ENCODE measurements at regions not wholly inside any gene's neighbourhood (a gene's known extent, or its start where the extent isn't known, plus 50 kb on each side); places are given as distances from the start of the nearest gene placed in this dataset.
A peak's percentile ranks its signal among the peaks of the same experiment; 100 is the strongest.

DNA sequence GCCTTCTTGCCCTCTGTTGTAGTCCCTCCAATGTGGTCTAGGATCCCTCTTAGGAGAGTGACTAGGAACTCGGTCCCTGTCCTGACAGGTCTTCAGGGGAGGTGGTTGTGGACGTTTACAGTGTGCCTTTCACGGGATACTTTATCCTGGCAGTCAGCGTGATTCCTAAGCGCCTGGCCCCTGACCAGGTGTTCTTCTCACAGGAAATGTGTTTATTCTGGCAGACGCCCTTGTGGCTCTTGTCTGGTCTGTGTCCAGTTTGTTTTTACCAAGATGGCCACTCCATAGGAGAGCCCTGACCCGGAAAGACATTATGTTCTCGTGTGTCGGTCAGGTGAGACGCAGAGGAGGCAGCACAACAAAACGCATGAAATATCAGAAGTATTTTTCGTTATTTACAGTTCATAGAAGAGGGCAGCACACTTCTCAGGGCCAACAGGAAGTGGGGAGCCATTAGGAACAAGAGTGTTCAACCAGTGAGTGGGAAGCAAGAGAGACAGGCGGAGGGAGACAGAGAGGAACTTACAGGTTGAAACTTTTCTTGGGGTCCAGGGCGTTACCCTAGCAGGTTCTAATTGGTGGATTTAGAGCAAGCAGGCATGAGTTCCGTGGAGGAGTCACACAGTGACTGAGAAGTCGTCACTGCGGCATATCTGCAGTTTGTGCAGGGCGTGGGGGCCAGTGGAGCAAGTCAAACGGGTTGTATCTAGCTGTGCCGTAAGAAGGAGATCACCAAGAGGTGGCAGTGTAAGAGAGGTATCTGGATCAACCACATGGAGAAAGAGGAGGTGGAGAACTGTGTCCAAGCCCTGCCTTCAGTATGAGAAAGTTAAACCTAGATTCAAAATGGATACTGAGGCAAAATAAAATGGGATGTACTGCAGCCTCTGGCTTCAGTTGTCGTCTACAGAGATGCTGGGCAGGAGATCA, 412.9 kb downstream of the ZSWIM6 start:
- no peak for DNase-seq

- DNase-seq, result no peak
These were observed 414.9 kb downstream of the ZSWIM6 start for GRCh38 chr5:61746831-61747575.

- DNase-seq, result no peak
These were observed 416.1 kb downstream of the ZSWIM6 start for GRCh38 chr5:61748121-61748520.

DNA sequence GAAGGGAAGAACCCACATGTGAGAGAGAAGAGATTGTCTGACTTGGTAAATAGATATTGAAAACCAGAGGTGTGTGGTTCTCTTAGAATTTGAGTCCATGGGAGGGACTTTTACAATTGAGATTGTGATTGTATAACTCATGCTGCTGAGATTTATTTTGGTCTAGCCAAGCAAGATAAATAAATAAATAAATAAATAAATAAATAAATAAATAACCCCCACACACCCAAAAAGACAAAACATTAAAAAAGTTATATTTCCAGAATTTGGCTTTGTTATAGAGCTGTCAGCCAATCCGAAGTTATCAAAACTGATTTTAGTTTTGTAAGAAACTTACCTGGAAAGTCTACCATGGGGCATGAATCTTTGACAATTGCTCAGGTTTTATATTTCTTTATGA, 416.6 kb downstream of the ZSWIM6 start:
- no peak for DNase-seq

GRCh38 chr5:61752588-61752987, 420.5 kb downstream of the ZSWIM6 start:
- no peak for DNase-seq

- DNase-seq, result no peak
These were observed 422.7 kb downstream of the ZSWIM6 start for GRCh38 chr5:61754792-61755191.

GRCh38 chr5:61755726-61756222, 423.7 kb downstream of the ZSWIM6 start:
- peak; percentile 27 for DNase-seq

- no peak for DNase-seq
These were observed 426.7 kb downstream of the ZSWIM6 start for GRCh38 chr5:61758711-61759110.

- DNase-seq, result no peak
These were observed 433.4 kb downstream of the ZSWIM6 start for GRCh38 chr5:61765471-61765870.

GRCh38 chr5:61766141-61766540, 434.1 kb downstream of the ZSWIM6 start:
- no peak for DNase-seq

- DNase-seq, result no peak
These were observed 435.4 kb downstream of the ZSWIM6 start for GRCh38 chr5:61767231-61768080.

- peak; percentile 4 for DNase-seq
These were observed 436.7 kb downstream of the ZSWIM6 start for GRCh38 chr5:61768692-61769281.

GRCh38 chr5:61771062-61771461, 439.0 kb downstream of the ZSWIM6 start:
- DNase-seq, result no peak

DNA sequence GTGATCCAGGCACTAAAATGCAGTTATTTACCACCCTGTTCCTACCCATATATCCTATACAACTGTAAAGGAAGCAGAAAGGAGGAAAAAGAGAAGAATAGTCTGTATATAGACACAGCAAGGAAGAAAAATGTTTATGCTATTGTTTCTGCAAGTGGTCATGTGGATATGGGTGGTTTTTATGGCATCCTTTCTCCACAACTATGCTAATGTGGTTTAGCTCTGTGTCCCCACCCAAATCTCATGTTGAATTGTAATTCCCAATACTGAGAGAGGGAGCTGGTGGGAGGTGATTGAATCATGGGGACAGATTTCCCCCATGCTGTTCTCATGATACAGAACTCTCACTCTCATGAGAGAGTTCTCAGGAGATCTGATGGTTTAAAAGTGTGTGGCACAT, 439.8 kb downstream of the ZSWIM6 start:
- DNase-seq, result no peak

DNA sequence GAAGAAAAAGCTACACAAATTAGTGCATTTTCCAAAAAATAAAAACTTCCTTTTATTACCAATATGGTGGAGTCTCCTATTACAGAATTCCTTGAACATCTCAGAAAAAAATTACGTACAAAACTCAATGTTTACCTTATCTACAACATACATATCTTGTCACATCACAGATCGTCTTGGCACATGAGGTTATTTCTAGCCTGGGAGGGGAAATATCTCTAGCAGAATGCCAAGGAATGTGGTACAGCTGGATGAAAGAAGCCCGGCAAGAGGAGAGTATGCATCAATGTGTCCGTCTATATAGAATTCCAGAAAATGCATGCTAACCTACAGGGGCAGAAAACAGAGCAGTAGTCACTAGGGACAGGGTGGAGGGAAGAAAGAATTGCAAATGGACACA, 443.8 kb downstream of the ZSWIM6 start:
- no peak for DNase-seq

GRCh38 chr5:61777292-61777691, 445.2 kb downstream of the ZSWIM6 start:
- no peak for DNase-seq

- DNase-seq, result no peak
These were observed 447.7 kb downstream of the ZSWIM6 start for GRCh38 chr5:61779743-61780142.

- DNase-seq, result no peak
These were observed 451.4 kb downstream of the ZSWIM6 start for GRCh38 chr5:61783481-61783880.

GRCh38 chr5:61784341-61784740, 452.3 kb downstream of the ZSWIM6 start:
- peak; percentile 61 for DNase-seq

DNA sequence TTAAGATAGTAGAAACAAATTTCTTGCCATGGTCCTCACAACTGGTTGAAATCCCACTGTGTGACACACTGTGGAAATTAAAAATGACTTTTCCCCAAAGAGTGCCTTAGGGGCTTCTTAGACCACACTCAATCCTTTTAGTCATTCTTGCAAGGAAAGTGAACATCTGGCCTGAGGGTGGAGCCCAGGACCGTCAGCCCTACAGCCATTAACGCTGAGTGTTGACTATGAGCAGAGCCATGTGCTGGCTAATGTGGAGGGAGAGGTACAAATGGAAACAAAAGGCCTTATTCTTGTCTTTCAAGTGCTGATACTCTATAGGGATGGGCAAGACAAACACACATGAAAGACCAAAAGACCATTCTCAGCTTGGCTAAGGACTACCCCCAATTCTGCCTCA, 456.5 kb downstream of the ZSWIM6 start:
- no peak for DNase-seq

DNA sequence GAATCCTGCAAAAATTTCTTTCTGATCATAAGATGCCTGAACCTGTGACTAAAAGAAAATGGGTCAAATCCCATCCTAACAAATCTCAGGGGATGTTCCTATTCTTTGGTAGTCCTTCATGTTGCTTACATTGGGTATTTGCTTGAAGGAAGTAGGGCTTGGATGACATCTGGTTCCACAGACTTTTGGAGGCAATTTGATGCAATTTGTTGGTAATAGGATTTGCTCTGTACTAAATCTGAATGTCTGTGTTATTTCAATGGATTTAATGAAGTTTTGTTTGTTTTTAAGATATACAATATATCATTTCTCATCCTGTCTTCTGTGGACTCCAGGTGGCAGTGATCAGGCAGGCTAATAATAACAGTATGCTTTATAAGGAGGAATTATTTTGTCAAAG, 457.9 kb downstream of the ZSWIM6 start:
- no peak for DNase-seq

GRCh38 chr5:61790678-61791077, 458.6 kb downstream of the ZSWIM6 start:
- no peak for DNase-seq

DNA sequence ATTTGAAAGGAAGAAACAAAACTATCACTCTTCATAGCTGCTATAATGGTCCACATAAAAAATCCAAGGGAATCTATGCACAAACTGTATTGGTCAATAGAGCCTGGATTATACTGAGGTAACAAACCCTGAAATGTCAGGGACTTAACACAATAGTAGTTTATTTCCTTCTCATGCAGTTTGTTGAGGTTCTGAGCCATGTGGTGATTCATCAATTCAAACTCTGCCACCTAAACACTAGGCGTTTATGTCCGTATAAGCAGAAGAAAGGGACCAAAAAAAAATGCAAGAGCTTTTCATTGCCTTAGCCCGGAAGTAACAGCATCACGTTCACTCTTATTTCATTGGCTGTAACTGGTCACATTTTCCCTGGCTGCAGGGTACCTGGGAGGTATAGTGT, 464.7 kb downstream of the ZSWIM6 start:
- DNase-seq, result no peak
